HG02623 (cell line): ENCODE measurements at regions not wholly inside any gene's neighbourhood (a gene's known extent, or its start where the extent isn't known, plus 50 kb on each side); places are given as distances from the start of the nearest gene placed in this dataset.

Experiments
- ATAC-seq: cut with Tn5 transposase; IDR thresholded peaks from one replicate; pipeline ENCODE4 v1.9.1; 2021; ENCODE audit warnings: moderate library complexity; ENCODE audit not compliant: unreplicated experiment

DNA sequence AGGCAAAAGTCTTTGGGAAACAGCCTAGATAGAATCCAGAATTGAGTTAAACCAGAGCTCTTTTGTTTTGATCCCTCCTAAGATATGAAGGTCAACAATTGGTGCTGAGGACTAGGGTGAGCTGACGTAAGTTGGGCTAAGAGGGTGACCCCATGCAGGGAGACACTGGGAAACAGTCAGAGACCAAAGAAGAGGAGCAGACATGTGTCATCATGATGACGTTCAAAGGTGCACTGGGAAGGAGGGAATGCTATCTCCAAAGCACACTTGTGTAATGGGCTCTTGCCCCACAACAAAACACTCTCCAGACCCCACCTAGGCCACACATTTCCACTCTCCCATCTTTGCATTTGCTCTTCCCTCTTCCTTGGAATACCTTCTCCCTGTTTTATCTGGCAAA lies 481.4 kb downstream of the COG6 start:
- no peak for ATAC-seq

DNA sequence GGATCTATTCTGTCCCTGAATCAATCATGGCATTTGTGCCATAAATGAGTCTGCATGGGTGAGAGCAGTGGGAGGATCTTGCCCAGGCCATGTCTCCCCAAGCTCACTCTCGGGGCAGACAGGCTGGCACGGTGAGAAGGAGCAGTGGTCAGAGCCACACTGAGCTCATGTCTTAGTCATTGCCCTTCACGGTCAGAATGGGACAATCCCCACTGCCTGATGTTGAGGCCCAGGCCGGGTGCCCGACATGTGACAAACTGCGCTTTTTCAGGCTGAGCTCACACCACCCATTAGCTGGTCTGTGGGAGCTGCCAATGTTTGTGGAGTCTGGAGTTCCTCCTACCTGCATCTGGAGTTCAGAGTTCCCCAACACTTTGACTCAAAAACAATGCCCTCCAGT lies 481.9 kb downstream of the COG6 start:
- no peak for ATAC-seq

DNA sequence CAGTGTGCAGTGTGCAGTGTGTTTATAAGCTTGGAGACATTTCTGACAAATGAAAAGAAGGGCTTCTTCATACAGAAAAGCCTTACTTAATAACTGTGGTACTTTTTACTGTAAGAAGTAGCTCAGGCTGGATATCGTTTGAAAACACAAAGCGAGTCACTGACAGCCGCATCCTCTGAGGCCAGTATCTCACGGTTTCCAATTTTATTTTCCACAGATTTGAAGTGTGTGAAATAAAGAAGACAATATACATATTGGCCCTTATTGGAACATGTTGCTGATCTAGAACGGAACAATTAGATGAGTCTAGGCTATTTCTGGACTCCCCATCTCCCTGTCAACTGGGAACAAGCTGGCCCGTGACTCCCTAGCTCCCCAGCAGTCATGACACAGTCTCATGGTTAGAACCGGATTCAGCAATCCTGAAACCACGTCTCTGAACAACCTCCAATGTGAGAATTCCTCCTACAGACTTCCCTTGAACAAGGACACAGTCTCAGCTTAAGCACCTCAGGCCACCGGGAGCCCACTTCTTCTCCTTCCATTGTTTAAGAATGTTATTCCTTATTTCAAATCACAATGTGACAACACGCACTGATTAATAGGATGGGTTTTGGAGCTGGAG lies 484.5 kb downstream of the COG6 start:
- ATAC-seq = no peak

DNA sequence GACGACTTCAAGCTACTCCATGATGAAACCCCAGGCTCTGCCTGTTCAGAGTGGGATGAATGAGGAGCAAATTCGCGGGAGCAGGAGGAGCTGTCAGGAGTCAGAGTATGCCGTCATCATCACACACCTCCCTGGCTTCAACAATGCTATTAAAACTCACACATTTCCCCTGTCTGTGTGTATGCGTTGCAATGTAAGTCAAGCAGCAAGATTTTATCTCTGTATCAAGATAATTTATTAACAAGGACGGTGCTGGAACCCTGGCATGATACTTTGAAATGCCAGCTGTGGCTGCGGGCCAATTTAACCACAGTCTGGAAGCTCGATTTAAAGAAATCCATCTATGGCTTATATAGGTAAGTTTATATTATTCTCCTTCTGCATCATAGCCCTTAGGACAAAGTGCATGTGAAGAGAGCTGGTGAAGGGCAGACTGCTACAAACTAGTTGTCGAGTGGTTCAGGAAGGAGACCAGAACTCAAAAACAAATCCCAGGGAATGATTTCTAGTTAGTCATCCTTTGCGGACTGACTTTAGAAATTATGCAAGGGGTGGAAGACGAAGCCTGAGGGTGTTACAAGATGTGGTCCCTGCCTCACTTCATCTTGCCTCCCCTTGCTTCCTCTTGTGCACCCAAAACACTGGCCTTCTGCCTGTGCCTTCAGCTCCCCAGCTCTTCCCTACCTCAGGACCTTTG lies 486.5 kb downstream of the COG6 start:
- ATAC-seq = no peak

DNA sequence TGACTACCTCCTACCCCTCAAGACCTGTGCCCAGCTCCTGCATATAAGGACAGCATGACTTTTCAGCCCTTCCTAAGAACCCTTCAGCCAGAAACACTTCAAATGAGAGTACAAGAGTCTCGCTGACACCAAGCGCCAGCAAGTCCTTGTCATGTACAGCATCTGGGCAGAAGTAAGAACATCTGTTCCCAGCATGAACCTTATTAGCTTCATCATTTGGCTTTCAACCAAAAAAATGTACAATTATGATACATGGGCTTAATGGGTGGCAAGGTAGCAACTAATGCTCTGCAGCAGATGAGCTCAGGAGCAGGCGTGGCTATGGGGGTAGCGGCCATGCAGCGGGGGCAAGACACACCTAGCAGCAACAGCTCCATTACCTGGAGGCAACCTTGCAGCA lies 487.6 kb downstream of the COG6 start:
- no peak for ATAC-seq

DNA sequence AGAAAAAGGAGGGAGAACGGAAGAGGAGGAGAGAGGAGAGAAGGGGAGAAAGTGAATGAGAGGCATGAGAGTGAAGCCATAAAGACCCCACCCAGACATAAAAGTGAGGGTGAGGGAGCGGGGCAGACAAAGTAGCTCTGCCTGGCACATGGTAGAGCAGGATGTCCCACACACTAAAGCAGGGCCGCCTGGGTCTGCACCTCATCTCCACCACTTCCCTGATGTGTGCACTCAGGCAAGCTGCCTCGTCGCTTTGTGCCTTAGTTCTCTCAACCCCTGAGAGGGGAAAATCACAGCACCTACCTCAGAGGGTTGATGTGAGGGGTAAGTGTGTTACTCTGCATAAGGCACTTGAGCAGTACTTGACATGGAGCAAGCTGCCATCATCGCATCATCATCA lies 488.1 kb downstream of the COG6 start:
- no peak for ATAC-seq

DNA sequence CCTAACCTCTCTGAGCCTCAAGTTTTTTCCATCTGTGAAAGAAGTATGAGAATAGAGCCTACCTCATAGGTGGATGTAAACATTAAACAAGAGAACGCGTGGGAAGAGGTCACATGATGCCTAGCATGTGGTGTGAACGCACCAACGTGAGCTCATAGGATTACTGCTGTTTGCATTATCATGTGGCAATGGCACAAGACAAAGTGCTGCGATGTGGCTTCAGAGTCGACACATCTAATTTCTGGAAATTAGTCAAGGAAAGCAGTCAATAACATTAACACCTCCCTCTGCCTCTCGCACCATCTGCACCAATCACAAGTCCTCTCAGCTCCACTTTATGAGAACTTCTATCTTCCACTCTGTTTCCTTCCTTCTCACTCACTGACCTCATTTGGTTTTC lies 489.7 kb downstream of the COG6 start:
- no peak for ATAC-seq

DNA sequence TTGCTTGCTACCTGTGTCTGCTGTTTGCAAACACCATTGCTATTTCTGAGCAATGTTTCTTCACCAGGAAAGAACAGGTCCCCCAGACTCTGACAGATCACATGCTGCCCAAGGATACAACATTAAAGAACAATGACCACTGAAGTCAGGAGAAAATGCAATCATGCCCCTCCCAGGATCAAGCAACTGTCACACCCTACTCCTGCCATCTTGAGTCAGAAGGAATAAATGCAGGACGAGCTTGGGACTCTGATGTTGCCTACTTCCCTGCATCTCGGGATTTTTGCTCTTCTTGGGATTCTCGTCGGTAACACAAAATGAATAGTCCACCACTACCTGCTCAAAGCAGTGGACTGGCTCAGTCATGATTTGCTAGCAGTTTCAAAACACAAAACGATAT lies 490.6 kb downstream of the COG6 start:
- ATAC-seq = no peak

DNA sequence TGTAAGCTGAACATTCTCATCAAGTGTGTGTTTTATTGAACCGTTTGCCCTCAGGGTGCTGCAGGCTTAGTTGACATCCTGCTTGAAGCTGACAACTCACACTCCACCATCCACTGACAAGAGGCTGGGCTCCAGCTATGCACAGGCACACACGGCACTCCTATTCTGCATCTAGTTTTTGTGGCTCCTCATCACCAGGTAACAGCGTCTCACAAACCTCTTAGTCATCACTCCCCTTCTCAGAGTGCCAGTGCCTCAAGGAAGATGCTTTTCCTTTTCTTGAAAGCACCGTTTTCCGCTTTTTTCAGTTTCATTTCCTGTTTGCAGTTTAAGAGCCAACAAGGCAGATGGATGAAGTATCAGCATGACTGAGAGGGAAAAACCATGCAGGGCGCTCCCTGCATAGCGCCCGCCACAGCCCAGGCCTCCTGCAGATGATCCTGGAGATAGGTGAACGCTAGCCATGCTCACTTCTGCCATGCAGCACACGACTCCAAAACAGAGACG lies 491.2 kb downstream of the COG6 start:
- ATAC-seq = no peak

DNA sequence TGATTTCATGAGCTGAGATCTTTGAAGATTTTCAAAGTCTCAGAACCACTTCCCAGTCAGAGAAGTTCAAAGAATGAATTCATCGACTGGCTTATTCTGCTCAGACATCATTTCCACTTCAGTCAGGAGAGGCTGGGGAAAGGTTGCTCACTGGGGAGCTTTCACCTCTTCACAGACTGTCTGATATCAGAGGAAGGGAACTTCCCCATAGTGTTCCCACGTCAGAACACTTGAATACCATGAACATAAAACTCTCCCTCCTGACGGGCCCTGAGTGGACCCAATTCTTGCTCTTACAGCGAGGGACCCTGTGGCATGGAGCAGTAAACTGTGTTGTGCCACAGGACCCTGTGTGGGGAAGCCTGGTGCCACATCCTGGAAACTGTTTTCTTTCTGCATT lies 492.6 kb downstream of the COG6 start:
- ATAC-seq = no peak

DNA sequence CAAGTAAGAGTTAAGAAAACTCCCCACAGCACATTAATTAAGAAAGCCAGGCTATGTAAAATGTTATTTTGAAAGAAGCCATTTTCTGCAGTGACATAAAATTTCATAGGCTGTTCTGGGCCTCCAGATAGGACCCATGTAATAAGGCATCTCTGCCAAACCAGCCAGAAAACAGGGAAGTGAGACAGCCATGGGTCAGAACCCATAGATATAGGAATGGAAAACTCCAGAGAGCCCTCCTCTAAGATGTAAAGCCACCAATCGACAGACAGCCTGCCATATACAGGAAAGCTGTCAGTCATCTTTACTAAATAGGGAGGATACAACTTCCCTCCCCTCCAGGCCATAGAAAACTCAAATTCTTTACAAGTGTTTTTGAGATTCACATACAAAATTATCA lies 493.3 kb downstream of the COG6 start:
- ATAC-seq = no peak

DNA sequence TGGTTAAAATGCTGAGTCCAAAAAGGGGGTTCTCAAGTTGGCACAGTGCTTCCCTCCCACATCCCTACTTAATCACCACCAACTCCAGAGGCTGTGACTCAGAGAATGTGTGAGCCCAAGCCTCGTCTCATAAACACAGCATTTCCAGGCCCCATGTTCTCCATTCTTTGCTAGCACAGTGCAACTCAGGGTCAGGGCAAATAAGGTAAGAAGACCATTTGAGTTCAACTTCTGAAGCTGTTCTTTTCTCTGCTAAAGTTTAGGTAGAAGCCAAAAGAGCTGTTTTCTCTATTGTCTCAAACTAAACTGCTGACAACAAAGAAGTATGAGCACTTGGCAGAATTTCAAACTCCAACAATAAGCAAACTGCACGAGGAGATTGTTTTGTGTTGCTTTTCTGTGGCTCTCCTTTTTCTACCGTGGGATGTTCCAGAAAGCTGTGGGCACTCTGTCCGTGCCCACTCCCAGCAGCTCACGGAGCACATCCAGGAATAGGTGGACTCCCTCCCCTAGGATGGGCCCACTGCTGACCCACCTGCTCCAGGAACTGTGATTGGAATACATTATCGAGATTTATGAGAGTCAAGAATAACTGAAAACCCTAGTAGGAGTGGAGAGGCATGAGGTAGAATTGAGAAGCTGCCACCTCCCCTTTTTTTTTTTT lies 494.3 kb downstream of the COG6 start:
- no peak for ATAC-seq

DNA sequence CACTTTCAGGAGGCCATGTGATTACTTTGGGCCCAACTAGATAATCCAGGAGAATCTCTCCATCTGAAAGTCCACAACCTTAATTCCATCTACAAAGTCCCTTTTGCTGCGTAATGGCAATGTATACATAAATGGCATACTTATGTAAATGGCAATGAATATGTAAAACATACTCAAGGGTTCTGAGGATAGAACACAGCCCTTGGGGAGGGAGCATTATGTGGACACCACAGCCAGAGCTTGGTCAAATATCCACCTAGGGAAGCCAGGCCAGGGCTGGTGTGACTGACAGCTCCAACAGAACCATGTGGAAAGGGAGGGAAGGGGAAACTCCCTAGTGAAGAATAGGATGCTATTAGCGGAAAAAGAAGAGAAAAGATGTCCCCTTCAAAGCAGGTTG lies 496.2 kb downstream of the COG6 start:
- no peak for ATAC-seq

DNA sequence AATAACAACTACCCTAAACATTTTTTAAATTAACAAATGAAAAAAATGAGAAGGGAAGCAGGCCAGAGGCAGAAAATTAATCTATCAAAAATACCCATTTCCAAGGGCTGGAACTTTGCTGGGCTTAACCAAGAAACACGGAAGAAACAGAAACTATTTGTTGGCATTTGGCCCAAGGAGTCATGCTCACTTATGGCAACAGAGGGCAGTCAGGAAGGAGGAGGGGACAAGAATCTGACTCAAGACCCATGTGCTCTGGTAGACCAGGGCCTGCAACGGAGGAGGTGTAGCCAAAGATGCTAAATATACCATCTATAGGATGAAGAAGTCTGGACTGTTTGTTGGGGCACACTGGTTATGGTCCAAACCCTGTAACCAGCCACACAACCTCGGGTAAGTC lies 496.7 kb downstream of the COG6 start:
- ATAC-seq = no peak

DNA sequence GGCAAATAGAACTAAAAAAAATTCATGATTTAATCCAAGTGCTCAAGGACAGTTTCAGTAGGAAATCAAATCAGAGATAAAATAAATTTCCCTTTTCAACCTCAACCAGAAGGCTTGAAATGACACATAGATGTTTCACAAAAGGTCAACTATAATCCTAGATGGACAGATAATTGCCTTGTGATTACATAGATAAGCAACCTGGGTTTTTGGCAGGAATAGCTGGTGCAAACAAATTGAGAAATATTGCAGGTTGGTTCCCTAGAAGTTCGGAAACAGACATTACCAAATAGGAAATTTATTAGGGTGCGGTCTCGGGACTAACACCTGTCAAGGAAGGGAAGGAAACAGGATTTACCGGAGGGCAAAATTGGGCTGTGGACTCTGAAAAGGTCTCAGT lies 497.5 kb downstream of the COG6 start:
- ATAC-seq = no peak

DNA sequence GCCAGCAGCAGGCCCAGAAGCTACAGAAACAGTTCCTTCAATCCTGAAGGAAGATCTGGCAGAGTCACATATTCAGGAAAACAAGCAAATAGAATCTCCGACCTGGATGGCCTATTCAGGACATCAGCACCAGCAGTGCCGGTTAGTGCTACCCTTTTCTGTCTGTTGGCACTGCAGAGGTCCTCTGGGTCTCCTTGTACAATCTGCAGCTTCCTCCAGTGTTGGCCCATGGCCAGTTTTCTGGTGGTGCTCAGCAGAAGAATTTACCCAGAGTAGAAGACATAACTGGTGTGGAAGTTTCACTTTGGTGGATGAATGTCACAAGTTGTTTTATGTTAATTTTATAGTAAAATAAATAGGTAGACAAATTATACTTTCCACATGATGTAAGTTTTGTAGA lies 498.1 kb downstream of the COG6 start:
- no peak for ATAC-seq

DNA sequence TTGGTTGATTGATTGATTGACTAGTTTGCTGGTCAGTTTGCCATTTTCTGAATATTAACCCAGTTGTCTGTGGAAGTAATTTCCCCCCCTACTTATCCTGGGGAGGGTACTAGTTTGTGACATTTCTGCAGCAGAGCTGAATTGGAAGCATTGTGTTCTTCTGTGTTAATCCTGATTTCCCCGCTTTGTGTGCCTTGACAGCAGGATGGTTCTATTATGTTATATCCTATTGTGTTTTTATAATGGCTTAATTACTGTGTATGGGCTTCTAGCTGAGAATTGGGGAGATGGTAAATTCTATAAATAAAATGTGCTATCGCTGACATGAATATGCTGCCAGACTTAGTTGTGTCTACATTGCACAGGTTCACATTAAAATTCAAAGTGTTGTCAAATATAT lies 499.7 kb downstream of the COG6 start:
- no peak for ATAC-seq

DNA sequence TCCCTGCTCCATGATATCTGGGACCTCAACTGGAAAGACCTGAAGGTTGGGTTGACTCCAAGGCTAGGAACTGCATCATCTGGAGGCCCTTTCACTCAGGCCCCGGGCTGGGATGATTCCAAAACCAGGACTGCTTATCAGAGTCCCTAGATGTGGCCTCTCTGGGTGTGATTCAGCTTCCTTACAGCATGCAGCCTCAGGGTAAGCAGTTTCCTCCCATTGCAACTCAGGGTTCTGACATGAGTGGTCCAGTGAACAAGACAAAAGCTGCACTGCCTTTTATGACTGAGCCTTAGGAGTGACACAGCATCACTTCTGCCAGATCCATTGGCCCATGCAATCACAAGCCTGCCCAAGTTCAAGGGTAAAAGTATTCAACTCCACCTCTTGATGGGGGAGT lies 502.8 kb downstream of the COG6 start:
- no peak for ATAC-seq

DNA sequence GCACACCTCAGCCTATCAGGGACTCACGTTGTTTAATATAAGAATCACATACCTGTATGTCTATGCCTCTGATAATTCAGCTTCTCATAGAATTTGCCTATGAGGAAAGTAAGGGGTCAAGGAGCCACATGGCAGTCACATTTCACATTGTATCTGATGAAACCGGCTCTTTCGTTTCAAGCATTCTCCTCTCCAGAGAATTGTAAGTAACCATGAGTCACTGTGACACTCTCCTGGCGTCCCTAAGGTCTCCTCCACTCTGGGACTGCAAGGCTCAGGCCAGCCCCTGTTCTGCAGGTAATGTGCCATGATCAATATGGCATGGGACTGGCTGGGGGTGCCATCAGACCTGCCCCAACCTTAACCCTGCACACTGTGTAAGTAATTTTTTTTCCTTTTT lies 503.3 kb downstream of the COG6 start:
- ATAC-seq = no peak

DNA sequence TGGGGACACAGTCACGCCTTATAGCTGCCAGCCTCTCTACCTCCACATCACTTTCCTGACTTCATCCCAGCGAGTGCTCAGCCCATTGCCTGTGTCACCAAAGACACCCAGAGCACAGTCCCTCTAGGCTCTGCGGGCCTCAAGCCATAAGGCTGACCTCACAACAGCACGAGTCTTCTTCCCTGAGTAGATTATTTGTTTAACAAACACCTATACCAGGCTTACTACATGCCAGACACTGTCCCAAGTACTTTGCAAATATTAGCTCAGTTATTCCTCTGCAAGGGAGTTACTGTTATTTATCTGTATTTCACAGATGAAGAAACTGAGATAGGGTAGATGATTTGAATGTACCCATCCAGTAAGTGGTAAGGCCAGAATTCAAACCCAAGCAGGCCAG lies 504.3 kb downstream of the COG6 start:
- ATAC-seq = no peak

DNA sequence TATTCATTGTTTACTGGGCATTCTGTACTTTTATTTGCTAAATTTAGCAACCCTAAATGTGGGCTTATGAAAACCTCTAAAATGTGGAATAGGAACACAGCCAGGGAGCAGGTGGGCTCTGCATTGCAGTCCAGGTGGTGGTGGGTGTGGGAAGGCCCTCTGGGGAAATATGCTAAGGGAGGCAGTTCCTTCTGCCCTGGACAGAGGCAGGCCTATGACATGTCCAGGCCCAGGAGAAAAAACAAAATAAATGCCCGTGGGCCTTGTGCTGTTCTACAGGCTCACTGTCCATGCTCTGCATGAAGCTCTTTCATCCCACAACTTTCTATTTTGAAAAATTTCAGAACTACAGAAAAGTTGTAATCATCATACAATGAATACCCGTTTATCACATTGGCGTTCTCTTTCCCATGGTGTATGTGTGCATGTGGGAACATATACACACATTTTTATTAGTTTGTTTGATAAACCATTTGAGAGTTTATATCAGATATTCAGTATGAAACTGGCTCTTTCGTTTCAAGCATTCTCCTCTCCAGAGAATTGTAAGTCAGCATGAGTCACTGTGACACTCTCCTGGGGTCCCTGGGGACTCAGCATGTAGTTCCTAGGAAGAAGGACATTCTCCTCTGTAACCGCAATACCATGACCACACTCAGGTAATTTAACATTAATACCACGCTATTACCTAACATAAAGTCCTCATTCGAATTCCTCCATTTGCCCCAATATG lies 505.3 kb downstream of the COG6 start:
- ATAC-seq = no peak

DNA sequence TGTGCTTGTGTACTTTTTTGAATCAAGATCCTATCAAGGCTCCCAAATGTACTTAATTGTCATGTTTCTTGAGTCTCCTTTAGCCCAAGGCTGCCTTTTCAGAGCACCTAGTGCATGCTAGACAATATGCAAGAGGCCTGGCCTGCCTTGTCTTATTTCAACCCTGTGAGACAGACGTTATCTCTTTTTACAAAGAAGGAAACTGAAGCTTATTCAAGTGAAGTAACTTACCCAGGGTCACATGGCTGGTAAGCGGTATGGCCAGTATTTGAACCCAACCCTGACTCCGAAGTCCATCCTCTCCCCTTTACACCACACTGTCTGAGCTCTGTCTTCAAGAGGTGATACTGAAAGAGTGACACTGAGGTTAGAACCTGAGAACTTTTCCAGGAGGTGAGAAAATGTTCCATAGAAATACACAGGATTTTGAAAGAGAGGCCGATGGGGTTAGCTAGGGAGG lies 505.1 kb downstream of the FOXO1 start:
- ATAC-seq = no peak
